Body of pancreas (tissue), 4 donors: ENCODE measurements at regions not wholly inside any gene's neighbourhood (a gene's known extent, or its start where the extent isn't known, plus 50 kb on each side); places are given as distances from the start of the nearest gene placed in this dataset.

Experiments
- ATAC-seq: fragments of 150-250 bp; one replicate; pipeline ENCODE4 v1.9.1; 2016
- DNase-seq, 4 donors: peaks; one replicate each; pipeline ENCODE4 v3.0.0-alpha.2; 2019
- H3K27ac ChIP-seq, 4 donors: fragments of 200-600 bp; sonication (generic); 1 replicate in 3 of 4; 2 replicates in 1 of 4; pipeline versions ENCODE4 v1.5.1 to v1.6.1; 2016 to 2019; ENCODE audit warnings: mild to moderate bottlenecking in 1 of 4, mixed read lengths in 1 of 4, moderate library complexity in 1 of 4
- H3K27me3 ChIP-seq, 2 donors: fragments of 200-600 bp; sonication (generic); one replicate each; pipeline ENCODE4 v1.6.0; 2016; ENCODE audit warnings: mild to moderate bottlenecking in 1 of 2
- H3K36me3 ChIP-seq, 2 donors: fragments of 200-600 bp; sonication (generic); replicated peaks in 1 of 2; 2 replicates each; pipeline ENCODE4 v1.5.1; 2016; ENCODE audit warnings: low read depth in 2 of 2; ENCODE audit not compliant: insufficient read depth in 1 of 2
- H3K4me1 ChIP-seq: fragments of 200-600 bp; sonication (generic); one replicate; pipeline ENCODE4 v1.6.0; 2016
- H3K4me3 ChIP-seq, 2 donors: fragments of 200-600 bp; sonication (generic); 1 replicate in 1 of 2; 2 replicates in 1 of 2; pipeline ENCODE4 v1.5.1; 2016 to 2019
- H3K9me3 ChIP-seq, 3 donors: fragments of 200-600 bp; sonication (generic); 1 replicate in 2 of 3; 2 replicates in 1 of 3; pipeline ENCODE4 v1.5.1; 2016
- CTCF ChIP-seq, 7 experiments: fragments of 450-650 bp in 4 of 7; fragments of 200-600 bp in 3 of 7; sonication (generic) in 3 of 7; IDR thresholded peaks; one replicate each; pipeline ENCODE4 v1.5.1; 2016 to 2019; ENCODE audit warnings: antibody characterized with exemption in 7 of 7
- POLR2A ChIP-seq, 3 donors: fragments of 450-650 bp; IDR thresholded peaks; one replicate each; pipeline ENCODE4 v1.6.1; 2016; ENCODE audit warnings: antibody characterized with exemption in 3 of 3, mild to moderate bottlenecking in 2 of 3
- WGBS, 2 donors: methylation state at CpG; one replicate each; pipeline ENCODE4 v1.1.5; 2017; 5-methylcytosine and 5-hydroxymethylcytosine counted together
- intact Hi-C: fragments of 100-400 bp; cut with DNase I; formaldehyde crosslinking; loops from one replicate; pipeline ENCODE4 v1.15.1; 2023

GRCh38 chr12:126963825-126964224 is 1303.1 kb upstream of the TMEM132C start:
- no peak overlapping the region for H3K4me3 ChIP-seq
- H3K9me3 ChIP-seq: no peaks in the 10 kb centered on the region
- 36 to 38% methylated on average over 1 of the region's 1 CpG for WGBS, 2 donors
- no peak for ATAC-seq
- H3K36me3 ChIP-seq: no peaks in the 10 kb centered on the region
- no peak for DNase-seq
- TF ChIP-seq CTCF (IDR thresholded peaks at IDR 0.05): no peak
- no peak for TF ChIP-seq POLR2A (IDR thresholded peaks at IDR 0.05)
- H3K27me3 ChIP-seq: no peaks in the 10 kb centered on the region
- intact Hi-C loops: no loop called here
- H3K4me1 ChIP-seq: no peaks in the 10 kb centered on the region
- no peak overlapping the region for H3K27ac ChIP-seq

- H3K27ac ChIP-seq: no peak overlapping the region
- WGBS, 2 donors: 64 to 69% methylated on average over 3 of the region's 3 CpGs
- no peaks in the 10 kb centered on the region for H3K9me3 ChIP-seq
- no peak overlapping the region for H3K4me3 ChIP-seq
- intact Hi-C loops: no loop called here
- H3K36me3 ChIP-seq: no peaks in the 10 kb centered on the region
- ATAC-seq (no peak), DNase-seq (no peak)
- H3K27me3 ChIP-seq: no peaks in the 10 kb centered on the region
- H3K4me1 ChIP-seq: no peaks in the 10 kb centered on the region
- no peak for TF ChIP-seq POLR2A (IDR thresholded peaks at IDR 0.05)
- TF ChIP-seq CTCF (IDR thresholded peaks at IDR 0.05): no peak
These were observed 1300.5 kb upstream of the TMEM132C start for GRCh38 chr12:126966498-126966897.

GRCh38 chr12:126967152-126967551 is 1299.8 kb upstream of the TMEM132C start:
- intact Hi-C loops: no loop called here
- Histone ChIP-seq H3K27ac (no peak overlapping the region), H3K4me3 (no peak overlapping the region), H3K27me3 (no peaks in the 10 kb centered on the region), H3K36me3 (no peaks in the 10 kb centered on the region), H3K9me3 (no peaks in the 10 kb centered on the region), H3K4me1 (no peaks in the 10 kb centered on the region)
- no peak for DNase-seq
- no peak for ATAC-seq
- WGBS, 2 donors: 76 to 80% methylated on average over 5 of the region's 5 CpGs
- no peak for TF ChIP-seq CTCF (IDR thresholded peaks at IDR 0.05)
- TF ChIP-seq POLR2A (IDR thresholded peaks at IDR 0.05): no peak

DNA sequence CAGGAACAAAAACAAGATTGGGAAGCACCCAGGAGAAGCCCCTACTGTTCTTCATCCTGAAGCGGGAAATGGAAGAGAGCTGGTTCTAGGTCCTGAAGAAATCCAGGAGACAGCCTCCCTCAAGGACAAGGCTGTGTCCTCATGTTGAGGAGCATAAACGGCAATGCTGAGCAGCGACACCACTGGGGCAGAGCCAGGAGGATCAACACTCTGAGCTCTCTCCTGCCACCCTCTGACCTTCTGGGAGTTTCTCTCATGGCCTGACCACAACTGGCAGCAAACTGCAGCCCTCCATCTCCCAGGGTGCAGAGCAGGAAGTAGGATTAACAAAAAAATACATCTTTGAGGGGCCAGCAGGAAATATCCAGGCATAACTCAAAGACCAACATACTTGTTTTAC is 1292.2 kb upstream of the TMEM132C start:
- H3K27ac ChIP-seq: no peak overlapping the region

More for the DNA sequence above, 1292.2 kb upstream of the TMEM132C start:
- 48 to 51% methylated on average over 3 of the region's 3 CpGs for WGBS, 2 donors
- intact Hi-C loops: no loop called here
- TF ChIP-seq POLR2A (IDR thresholded peaks at IDR 0.05) (no peak), CTCF (IDR thresholded peaks at IDR 0.05) (no peak)
- DNase-seq (no peak), ATAC-seq (no peak)
- Histone ChIP-seq H3K4me1 (no peaks in the 10 kb centered on the region), H3K9me3 (no peaks in the 10 kb centered on the region), H3K4me3 (no peak overlapping the region), H3K36me3 (no peaks in the 10 kb centered on the region), H3K27me3 (no peaks in the 10 kb centered on the region)
